ENCODE measurements at regions not wholly inside any gene's neighbourhood (a gene's known extent, or its start where the extent isn't known, plus 50 kb on each side); places are given as distances from the start of the nearest gene placed in this dataset.

- Histone ChIP-seq H3K27ac (ENCODE audit: low read depth in 1 of 2, low read length in 2 of 2) (no peak overlapping the region), H4K20me1 (ENCODE audit: insufficient read depth, low read length) (no peaks in the 10 kb centered on the region), H3K9ac (ENCODE audit: insufficient read depth, low read length, poor library complexity, severe bottlenecking) (no peak overlapping the region), H3K27me3 (ENCODE audit: control insufficient read depth in 2 of 2, insufficient read depth in 2 of 2, low read length in 2 of 2) (no peaks in the 10 kb centered on the region), H3K4me2 (replicated peaks; ENCODE audit: extremely low read depth, low read length, poor library complexity, severe bottlenecking) (no peak overlapping the region), H3K36me3 (replicated peaks in 1 of 2; ENCODE audit: control insufficient read depth in 1 of 2, insufficient read depth in 2 of 2, low read length in 2 of 2) (no peaks in the 10 kb centered on the region), H3K79me2 (ENCODE audit: insufficient read depth, low read length) (no peaks in the 10 kb centered on the region), H3K4me3 (replicated peaks in 1 of 3; ENCODE audit: low read depth in 2 of 3, low read length in 3 of 3) (no peak overlapping the region), H2AFZ (ENCODE audit: insufficient read depth, low read depth, low read length, poor library complexity, severe bottlenecking) (no peak overlapping the region), H3K9me3 (replicated peaks in 1 of 2; ENCODE audit: control insufficient read depth in 1 of 2, insufficient read depth in 1 of 2, low read length in 2 of 2) (no peaks in the 10 kb centered on the region), H3K4me1 (ENCODE audit: control insufficient read depth in 1 of 2, insufficient read depth in 2 of 2, low read length in 2 of 2) (no peaks in the 10 kb centered on the region)
- no peaks in the 10 kb centered on the region for H3K4me1 Mint-ChIP-seq
- no peak for DNase-seq
- peaks cover 0 to 8% (median 3%) of the 10 kb centered on the region in 7 donors for H3K9me3 Mint-ChIP-seq
- H3K27me3 Mint-ChIP-seq (ENCODE audit: low read depth in 3 of 3): peaks cover 2 to 6% (median 6%) of the 10 kb centered on the region in 3 donors
- TF ChIP-seq CTCF (IDR thresholded peaks at IDR 0.05): no peak
- H3K27ac Mint-ChIP-seq: no peak overlapping the region
- H3K36me3 Mint-ChIP-seq: no peaks in the 10 kb centered on the region
- 75% methylated on average over 3 of the region's 4 CpGs for WGBS (ENCODE audit: insufficient coverage)
- intact Hi-C loops (cut with micrococcal nuclease): no loop called here
- H3K4me3 Mint-ChIP-seq: no peak overlapping the region
Observed at GRCh38 chr6:3913958-3914337, 64.8 kb downstream of the FAM50B start.

- H3K4me3 ChIP-seq (replicated peaks in 1 of 3; ENCODE audit: low read depth in 2 of 3, low read length in 3 of 3): no peak overlapping the region
- H3K4me2 ChIP-seq (replicated peaks; ENCODE audit: extremely low read depth, low read length, poor library complexity, severe bottlenecking): no peak overlapping the region
- intact Hi-C loops (cut with micrococcal nuclease): no loop called here
- H3K4me1 ChIP-seq (ENCODE audit: control insufficient read depth in 1 of 2, insufficient read depth in 2 of 2, low read length in 2 of 2): no peaks in the 10 kb centered on the region
- no peak overlapping the region for H3K27ac Mint-ChIP-seq
- no peak for TF ChIP-seq CTCF (IDR thresholded peaks at IDR 0.05)
- no peaks in the 10 kb centered on the region for H3K36me3 Mint-ChIP-seq
- H3K4me1 Mint-ChIP-seq: no peaks in the 10 kb centered on the region
- H3K27me3 Mint-ChIP-seq (ENCODE audit: low read depth in 3 of 3): peaks cover 2 to 5% (median 4%) of the 10 kb centered on the region in 3 donors
- H3K4me3 Mint-ChIP-seq: no peak overlapping the region
- no peaks in the 10 kb centered on the region for H3K27me3 ChIP-seq (ENCODE audit: control insufficient read depth in 2 of 2, insufficient read depth in 2 of 2, low read length in 2 of 2)
- no peaks in the 10 kb centered on the region for H4K20me1 ChIP-seq (ENCODE audit: insufficient read depth, low read length)
- H3K9me3 Mint-ChIP-seq: peaks cover 0 to 13% (median 3%) of the 10 kb centered on the region in 7 donors
- 79% methylated on average over 2 of the region's 9 CpGs for WGBS (ENCODE audit: insufficient coverage)
- no peak overlapping the region for H2AFZ ChIP-seq (ENCODE audit: insufficient read depth, low read depth, low read length, poor library complexity, severe bottlenecking)
- no peaks in the 10 kb centered on the region for H3K79me2 ChIP-seq (ENCODE audit: insufficient read depth, low read length)
- DNase-seq: no peak
- H3K36me3 ChIP-seq (replicated peaks in 1 of 2; ENCODE audit: control insufficient read depth in 1 of 2, insufficient read depth in 2 of 2, low read length in 2 of 2): no peaks in the 10 kb centered on the region
- no peaks in the 10 kb centered on the region for H3K9me3 ChIP-seq (replicated peaks in 1 of 2; ENCODE audit: control insufficient read depth in 1 of 2, insufficient read depth in 1 of 2, low read length in 2 of 2)
- H3K9ac ChIP-seq (ENCODE audit: insufficient read depth, low read length, poor library complexity, severe bottlenecking): no peak overlapping the region
- no peak overlapping the region for H3K27ac ChIP-seq (ENCODE audit: low read depth in 1 of 2, low read length in 2 of 2)
Observed at GRCh38 chr6:3915076-3915791, 66.1 kb downstream of the FAM50B start.
